Esophagus muscularis mucosa (tissue), 4 donors: ENCODE measurements at regions not wholly inside any gene's neighbourhood (a gene's known extent, or its start where the extent isn't known, plus 50 kb on each side); places are given as distances from the start of the nearest gene placed in this dataset.

Experiments
- CTCF ChIP-seq, 3 experiments: fragments of 200-600 bp in 2 of 3; fragments of 450-650 bp in 1 of 3; sonication (generic) in 2 of 3; IDR thresholded peaks; one replicate each; pipeline ENCODE4 v1.5.1; 2017 to 2019; ENCODE audit warnings: antibody characterized with exemption in 3 of 3, mild to moderate bottlenecking in 2 of 3, moderate library complexity in 1 of 3
- EP300 ChIP-seq: sonication (generic); formaldehyde crosslinking; IDR thresholded peaks from one replicate; pipeline ENCODE4 v1.6.1; 2017; ENCODE audit warnings: antibody characterized with exemption
- POLR2AphosphoS5 ChIP-seq, 2 donors: sonication (generic); formaldehyde crosslinking; IDR thresholded peaks; one replicate each; pipeline ENCODE4 v1.6.1; 2017; ENCODE audit warnings: antibody characterized with exemption in 2 of 2

GRCh38 chr10:59582780-59583179 is 126.9 kb downstream of the SLC16A9 start:
- no peak for TF ChIP-seq POLR2AphosphoS5 (IDR thresholded peaks at IDR 0.05)
- no peak for TF ChIP-seq CTCF (IDR thresholded peaks at IDR 0.05)
- TF ChIP-seq EP300, result no peak
